M059J (cell line): ENCODE measurements at regions not wholly inside any gene's neighbourhood (a gene's known extent, or its start where the extent isn't known, plus 50 kb on each side); places are given as distances from the start of the nearest gene placed in this dataset.
"Not testable (repeated sequence)": the region's sequence is repeated elsewhere in the genome, so short reads cannot be mapped to it uniquely, and the experiment has no call there.

Experiments
- DNase-seq: peaks from one replicate; pipeline ENCODE4 v3.0.0-alpha.2; 2012; ENCODE audit warnings: low read depth

DNA sequence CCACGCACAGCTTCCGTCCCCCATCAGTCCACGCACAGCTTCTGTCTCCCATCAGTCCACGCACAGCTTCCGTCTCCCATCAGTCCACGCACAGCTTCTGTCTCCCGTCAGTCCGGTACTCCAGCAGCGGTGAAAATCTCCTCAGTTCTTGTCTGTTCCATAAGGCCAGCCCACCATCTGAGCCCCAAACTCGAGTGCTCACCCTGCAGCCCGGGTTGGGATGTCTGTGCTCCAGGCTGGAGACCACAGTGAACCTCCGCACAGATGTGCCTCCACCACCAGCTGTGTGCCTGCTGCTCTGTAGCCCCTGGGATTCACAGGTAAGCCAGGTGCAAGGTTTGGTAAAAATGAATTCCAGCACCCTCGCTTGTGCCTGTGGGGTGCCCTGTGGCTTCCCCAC is 258.6 kb downstream of the NPHP4 start:
- DNase-seq: no peak

- no peak for DNase-seq
Measured at GRCh38 chr1:5731110-5731423, 261.2 kb downstream of the NPHP4 start.

- DNase-seq: no peak
Measured at GRCh38 chr1:5730272-5731109, 261.7 kb downstream of the NPHP4 start.

GRCh38 chr1:5729636-5730145 is 262.5 kb downstream of the NPHP4 start:
- DNase-seq: no peak

GRCh38 chr1:5728663-5729355 is 263.4 kb downstream of the NPHP4 start:
- DNase-seq: no peak

- no peak for DNase-seq
Measured at GRCh38 chr1:5727871-5728643, 264.2 kb downstream of the NPHP4 start.

DNA sequence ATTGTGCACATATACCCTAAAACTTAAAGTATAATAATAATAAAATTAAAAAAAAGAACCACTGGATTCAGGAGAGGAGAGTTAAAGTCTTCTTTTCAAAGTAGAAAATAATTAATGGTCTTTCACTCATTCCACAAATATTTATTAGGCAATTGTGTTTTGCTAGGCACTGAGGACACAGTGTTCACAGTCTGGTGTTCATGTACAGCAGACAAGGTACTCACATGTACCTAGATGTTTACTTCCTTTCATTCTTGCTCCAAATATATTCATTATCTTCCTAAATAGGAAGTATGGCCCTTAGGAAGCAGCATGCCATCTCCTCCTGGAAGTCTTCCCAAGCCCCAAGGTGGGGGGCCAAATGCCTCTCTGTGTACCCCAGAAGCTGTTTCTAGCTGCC is 265.0 kb downstream of the NPHP4 start:
- no peak for DNase-seq

DNA sequence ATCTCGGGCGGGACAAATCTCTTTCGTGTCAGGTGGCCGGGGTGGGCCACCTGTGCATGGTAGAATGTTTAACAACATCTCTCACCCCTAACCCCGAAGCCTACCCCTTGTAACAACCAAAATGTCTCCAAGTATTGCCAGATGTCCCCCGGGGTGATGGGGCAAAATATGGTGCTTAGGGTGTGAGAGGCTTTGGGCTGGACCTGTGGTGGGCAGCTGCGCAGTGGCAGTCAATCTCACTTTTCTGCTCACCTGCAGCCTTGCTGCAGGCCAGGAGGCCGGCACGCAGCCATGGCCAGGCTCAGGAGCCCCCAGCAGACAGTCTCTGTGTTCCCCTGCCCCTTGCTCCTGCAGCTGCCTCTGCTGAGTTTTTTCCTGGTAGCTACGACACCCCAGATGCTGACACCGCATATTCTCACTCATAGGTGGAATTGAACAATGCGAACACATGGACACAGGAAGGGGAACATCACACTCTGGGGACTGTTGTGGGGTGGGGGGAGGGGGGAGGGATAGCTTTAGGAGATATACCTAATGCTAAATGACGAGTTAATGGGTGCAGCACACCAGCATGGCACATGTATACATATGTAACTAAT is 265.5 kb downstream of the NPHP4 start:
- DNase-seq: not testable (repeated sequence)

- DNase-seq: no peak
Measured at GRCh38 chr1:5725855-5726585, 266.2 kb downstream of the NPHP4 start.

DNA sequence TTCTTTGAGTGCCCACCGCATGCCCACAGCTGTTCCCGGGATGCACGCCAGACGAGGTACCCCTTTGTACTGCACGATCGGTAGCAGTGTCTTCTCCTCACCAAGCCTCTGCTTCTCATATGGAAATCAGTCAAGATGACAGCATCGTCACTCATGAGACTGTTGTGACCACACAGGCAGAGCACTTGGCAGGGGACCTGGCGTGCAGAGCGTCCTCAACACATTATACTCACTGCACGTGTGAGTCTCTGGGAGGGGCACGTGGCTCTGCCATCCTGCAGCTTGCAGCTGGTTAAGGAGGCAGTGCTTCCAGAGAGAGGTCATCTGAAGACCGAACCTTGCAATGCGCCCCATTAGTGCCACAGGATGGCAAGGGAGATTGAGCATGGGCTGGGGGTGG is 266.8 kb downstream of the NPHP4 start:
- no peak for DNase-seq

- no peak for DNase-seq
Measured at GRCh38 chr1:5724847-5725246, 267.4 kb downstream of the NPHP4 start.

DNA sequence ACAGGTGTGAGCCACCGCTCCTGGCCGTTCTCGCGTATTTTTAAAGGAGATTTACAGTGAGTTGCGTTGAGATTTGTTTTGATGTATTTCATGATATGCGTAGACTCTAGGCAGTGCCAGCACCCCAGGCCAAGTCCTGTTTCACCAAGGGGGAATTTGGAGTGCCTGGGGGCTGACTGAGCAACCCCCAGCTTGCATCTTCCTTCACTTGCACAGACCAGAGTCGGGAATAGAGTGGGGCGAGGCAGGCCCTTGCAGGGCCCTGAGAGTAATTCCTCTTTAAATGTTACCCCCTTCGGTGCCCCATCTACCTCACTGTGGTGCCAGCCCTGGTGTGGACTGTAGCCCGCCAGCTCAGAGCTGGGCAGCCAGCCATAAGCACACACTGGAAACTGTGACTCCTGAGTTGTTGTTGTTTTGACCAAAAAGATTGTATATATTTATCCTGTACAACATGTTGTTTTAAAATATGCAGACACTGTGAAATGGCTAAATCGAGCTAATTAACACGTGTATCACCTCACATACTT is 269.5 kb downstream of the NPHP4 start:
- DNase-seq: no peak

- no peak for DNase-seq
Measured at GRCh38 chr1:5721634-5722215, 270.5 kb downstream of the NPHP4 start.

GRCh38 chr1:5720936-5721335 is 271.3 kb downstream of the NPHP4 start:
- no peak for DNase-seq

DNA sequence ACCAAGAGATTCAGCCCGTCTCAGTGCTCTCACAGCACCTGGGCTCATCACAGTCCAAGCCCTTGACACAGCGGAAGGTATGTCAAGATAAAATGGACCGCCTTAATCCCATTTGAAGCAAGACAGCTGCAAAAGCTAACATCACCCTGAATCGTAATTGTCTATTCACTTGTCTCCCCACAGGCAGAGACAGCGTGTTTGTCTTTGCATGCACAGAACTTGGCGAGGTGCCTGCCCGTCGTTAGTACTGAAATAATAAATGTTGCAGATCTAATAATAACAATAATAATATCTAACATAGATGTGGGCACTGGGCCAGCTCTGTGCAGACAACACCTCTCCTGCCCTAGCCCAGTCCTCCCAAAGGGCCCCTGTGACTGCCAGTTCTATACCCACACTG is 271.7 kb downstream of the NPHP4 start:
- DNase-seq: no peak

DNA sequence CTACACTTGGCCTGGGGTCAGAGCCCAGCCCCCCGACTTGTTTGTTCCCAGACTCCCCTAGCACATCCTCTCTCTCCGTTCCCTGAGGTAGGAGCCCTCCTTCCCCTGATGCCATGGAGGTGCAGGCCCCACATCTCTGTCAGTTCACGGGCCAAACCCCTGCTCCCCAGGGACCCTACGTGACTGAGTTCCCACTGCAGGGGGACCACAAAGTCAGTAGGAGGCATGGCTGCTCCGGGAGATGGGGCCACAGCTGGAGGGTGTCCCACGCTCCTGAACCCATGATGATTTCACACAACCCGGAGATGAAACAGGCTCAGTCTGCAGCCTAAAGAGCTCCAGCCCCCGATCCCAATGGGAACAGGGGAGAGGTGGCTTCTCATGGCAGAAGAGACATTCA is 272.2 kb downstream of the NPHP4 start:
- no peak for DNase-seq

- no peak for DNase-seq
Measured at GRCh38 chr1:5718831-5719632, 273.2 kb downstream of the NPHP4 start.

DNA sequence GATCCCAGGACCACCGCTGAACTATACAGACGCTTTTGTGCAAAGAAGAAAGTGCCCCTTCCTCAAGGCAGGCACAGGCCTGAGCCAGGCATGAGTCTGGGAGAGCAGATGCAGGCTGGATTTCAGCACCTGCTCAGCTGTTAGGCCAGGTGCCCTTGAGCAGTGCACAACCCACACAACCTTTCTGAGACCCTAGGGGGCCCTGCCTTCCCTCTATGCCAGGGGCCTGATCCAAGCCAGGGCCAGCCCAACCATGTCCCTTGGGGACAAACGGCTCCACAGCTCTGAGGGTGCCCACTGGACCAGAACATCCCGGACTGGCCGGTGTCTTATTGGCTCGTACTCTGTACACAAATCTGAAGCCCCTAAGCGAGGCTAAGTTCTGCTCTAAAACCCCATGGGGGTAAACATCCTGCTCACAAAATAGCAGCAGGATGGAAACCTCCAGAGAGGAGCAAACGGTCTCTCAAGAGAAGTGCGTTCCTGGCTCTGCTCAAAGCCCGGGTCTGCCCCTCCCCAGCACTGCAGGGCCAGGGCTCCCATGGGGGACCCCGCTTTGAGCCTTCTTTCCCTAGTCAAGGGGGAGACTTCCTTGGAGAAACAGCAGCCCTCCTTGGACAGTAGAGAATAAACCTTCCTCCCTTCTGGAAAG is 275.1 kb downstream of the NPHP4 start:
- no peak for DNase-seq

- DNase-seq: no peak
Measured at GRCh38 chr1:5716126-5716525, 276.1 kb downstream of the NPHP4 start.
